ENCODE measurements at regions not wholly inside any gene's neighbourhood (a gene's known extent, or its start where the extent isn't known, plus 50 kb on each side); places are given as distances from the start of the nearest gene placed in this dataset.

- Histone ChIP-seq H3K4me3 (ENCODE audit: low read depth, low read length) (no peak overlapping the region), H3K9me3 (ENCODE audit: control insufficient read depth, insufficient read depth, low read length) (no peaks in the 10 kb centered on the region), H3K27me3 (ENCODE audit: control insufficient read depth, insufficient read depth, low read length) (no peaks in the 10 kb centered on the region), H3K36me3 (ENCODE audit: control insufficient read depth, insufficient read depth, low read length) (no peaks in the 10 kb centered on the region), H3K4me1 (ENCODE audit: control insufficient read depth, insufficient read depth, low read length) (no peaks in the 10 kb centered on the region), H3K27ac (ENCODE audit: low read depth, low read length) (no peak overlapping the region)
- DNase-seq (ENCODE audit: low read depth in 4 of 6, low spot score in 6 of 6), result no peak
- WGBS (ENCODE audit: insufficient coverage), result no CpG with 5 or more reads among the region's 1 CpG
Observed at GRCh38 chr12:16766736-16767135, 160.8 kb upstream of the LMO3 start.

DNA sequence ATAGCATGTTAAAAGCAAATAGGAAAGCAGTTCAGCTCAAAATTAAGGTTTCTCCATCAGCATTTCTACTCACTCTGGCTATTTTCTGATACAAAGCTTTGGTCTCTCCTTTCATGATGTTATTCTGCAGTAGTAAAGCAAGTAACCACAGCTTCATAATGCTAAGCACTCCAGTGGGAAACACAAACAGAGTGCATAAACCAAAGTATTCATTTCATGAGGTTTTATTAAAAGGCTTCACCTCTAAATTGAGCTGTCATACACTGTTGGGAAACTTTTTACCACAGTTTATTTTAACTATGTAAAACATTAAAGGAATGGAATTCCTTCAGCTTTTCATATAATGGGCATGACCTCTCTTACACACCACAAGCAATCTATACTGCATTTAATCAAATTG is 157.9 kb upstream of the LMO3 start:
- Histone ChIP-seq H3K4me1 (ENCODE audit: control insufficient read depth, insufficient read depth, low read length) (no peaks in the 10 kb centered on the region), H3K27ac (ENCODE audit: low read depth, low read length) (no peak overlapping the region), H3K36me3 (ENCODE audit: control insufficient read depth, insufficient read depth, low read length) (no peaks in the 10 kb centered on the region), H3K9me3 (ENCODE audit: control insufficient read depth, insufficient read depth, low read length) (no peaks in the 10 kb centered on the region), H3K27me3 (ENCODE audit: control insufficient read depth, insufficient read depth, low read length) (no peaks in the 10 kb centered on the region), H3K4me3 (ENCODE audit: low read depth, low read length) (no peak overlapping the region)
- peak in 1 of 6 donors; percentile 66 for DNase-seq (ENCODE audit: low read depth in 4 of 6, low spot score in 6 of 6)

DNA sequence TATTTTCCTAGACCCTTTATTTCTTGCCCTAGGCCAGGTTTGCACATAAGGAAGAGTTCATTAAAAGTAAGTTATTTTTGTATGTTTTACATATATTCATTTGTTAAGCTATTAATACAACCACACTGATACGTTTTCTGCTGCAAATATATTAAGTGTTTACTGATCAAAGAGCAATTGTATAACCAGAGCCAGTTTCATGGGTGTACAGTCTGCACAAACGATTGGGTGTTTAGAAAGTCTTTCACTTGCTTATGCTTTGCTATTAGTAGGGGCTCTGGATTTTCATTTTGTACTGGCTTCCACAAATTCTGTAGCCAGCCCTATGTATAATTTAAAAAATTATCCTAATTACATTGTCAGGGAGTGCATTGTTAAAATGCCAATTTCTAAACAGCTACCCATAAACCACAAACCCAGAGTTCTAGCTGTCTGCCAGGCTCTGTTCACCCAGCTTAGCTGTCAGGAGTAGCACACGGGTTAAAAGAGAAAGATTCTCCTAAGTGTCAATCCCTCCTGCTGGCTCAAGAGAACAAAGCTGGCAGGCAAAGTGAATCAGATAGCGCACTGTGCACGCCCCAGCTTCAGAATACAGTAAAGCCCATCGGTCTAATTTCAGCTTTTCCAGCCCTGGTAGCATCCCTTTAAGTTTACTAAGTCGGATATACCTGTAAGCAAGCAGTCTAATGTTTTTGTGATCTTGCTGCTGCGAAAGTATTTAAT is 151.0 kb upstream of the LMO3 start:
- H3K9me3 ChIP-seq (ENCODE audit: control insufficient read depth, insufficient read depth, low read length), result no peaks in the 10 kb centered on the region
- peak in 2 of 6 donors; percentile 47 to 61 for DNase-seq (ENCODE audit: low read depth in 4 of 6, low spot score in 6 of 6)
- H3K27ac ChIP-seq (ENCODE audit: low read depth, low read length), result no peak overlapping the region
- no peak overlapping the region for H3K4me3 ChIP-seq (ENCODE audit: low read depth, low read length)
- no peaks in the 10 kb centered on the region for H3K4me1 ChIP-seq (ENCODE audit: control insufficient read depth, insufficient read depth, low read length)
- H3K27me3 ChIP-seq (ENCODE audit: control insufficient read depth, insufficient read depth, low read length), result no peaks in the 10 kb centered on the region
- no peaks in the 10 kb centered on the region for H3K36me3 ChIP-seq (ENCODE audit: control insufficient read depth, insufficient read depth, low read length)
- WGBS (ENCODE audit: insufficient coverage), result 0% methylated on average over 2 of the region's 8 CpGs

DNA sequence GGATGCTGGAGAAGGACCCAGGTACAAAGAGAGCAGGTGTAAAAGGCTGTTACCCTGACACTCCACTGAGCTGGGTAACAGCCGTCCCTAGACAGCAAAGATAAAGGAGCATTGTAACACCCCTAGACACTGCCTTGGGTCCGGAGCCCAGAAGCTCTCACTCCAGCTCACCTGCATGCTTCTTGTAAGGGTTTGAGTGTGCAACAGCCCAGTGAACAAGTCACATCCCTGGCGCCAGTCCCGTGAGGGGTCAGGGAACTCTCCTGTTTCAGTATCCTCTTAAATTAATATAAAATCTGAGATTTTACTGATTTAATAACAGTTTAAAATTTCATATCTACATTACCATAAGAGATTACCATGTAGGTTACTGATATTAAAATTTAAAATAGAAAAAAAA is 124.8 kb upstream of the LMO3 start:
- H3K27ac ChIP-seq (ENCODE audit: low read depth, low read length), result no peak overlapping the region
- H3K36me3 ChIP-seq (ENCODE audit: control insufficient read depth, insufficient read depth, low read length), result no peaks in the 10 kb centered on the region
- no peak overlapping the region for H3K4me3 ChIP-seq (ENCODE audit: low read depth, low read length)
- DNase-seq (ENCODE audit: low read depth in 4 of 6, low spot score in 6 of 6), result no peak
- no peaks in the 10 kb centered on the region for H3K27me3 ChIP-seq (ENCODE audit: control insufficient read depth, insufficient read depth, low read length)
- no peaks in the 10 kb centered on the region for H3K4me1 ChIP-seq (ENCODE audit: control insufficient read depth, insufficient read depth, low read length)
- 75% methylated on average over 1 of the region's 4 CpGs for WGBS (ENCODE audit: insufficient coverage)
- H3K9me3 ChIP-seq (ENCODE audit: control insufficient read depth, insufficient read depth, low read length), result no peaks in the 10 kb centered on the region

- peak in 3 of 6 donors; percentile 6 to 41 (median 11) for DNase-seq (ENCODE audit: low read depth in 4 of 6, low spot score in 6 of 6)
- no CpG with 5 or more reads among the region's 1 CpG for WGBS (ENCODE audit: insufficient coverage)
- no peak overlapping the region for H3K4me3 ChIP-seq (ENCODE audit: low read depth, low read length)
- no peaks in the 10 kb centered on the region for H3K27me3 ChIP-seq (ENCODE audit: control insufficient read depth, insufficient read depth, low read length)
- H3K27ac ChIP-seq (ENCODE audit: low read depth, low read length), result no peak overlapping the region
- H3K9me3 ChIP-seq (ENCODE audit: control insufficient read depth, insufficient read depth, low read length), result no peaks in the 10 kb centered on the region
- no peaks in the 10 kb centered on the region for H3K4me1 ChIP-seq (ENCODE audit: control insufficient read depth, insufficient read depth, low read length)
- H3K36me3 ChIP-seq (ENCODE audit: control insufficient read depth, insufficient read depth, low read length), result no peaks in the 10 kb centered on the region
Observed at GRCh38 chr12:16726879-16727278, 120.9 kb upstream of the LMO3 start.

DNA sequence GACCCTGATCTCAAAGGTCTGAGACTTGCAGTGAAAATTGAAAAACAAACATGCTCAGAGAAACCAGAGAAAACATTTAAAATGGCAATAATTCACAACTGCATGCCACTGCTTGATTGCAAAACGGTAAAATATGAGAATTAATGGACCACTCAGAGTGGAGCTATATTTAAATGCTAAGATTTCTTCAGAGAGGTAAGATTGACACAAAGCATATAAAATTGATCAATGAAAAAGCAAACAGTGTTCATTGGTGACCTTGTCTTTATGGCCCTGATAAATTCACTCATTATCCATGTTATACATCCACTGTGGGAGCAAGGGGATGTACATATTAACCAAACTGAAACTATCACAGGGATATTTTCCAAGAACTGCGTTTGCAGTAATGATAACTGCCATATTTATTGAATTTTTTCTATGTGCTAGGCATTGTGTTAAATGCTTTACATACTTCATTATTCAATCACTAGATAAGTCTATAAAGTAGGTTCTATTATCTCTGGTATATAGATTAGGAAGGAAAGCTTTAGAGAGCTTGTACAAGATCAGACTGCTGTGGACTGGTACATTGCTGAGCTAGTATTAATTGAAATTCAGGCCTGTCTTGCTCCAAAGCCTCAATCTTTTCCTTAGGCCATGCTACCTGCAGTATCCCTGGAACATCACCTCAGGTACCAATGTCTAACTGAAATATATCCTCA is 113.9 kb upstream of the LMO3 start:
- peak in 1 of 6 donors; percentile 3 for DNase-seq (ENCODE audit: low read depth in 4 of 6, low spot score in 6 of 6)
- H3K4me3 ChIP-seq (ENCODE audit: low read depth, low read length), result no peak overlapping the region
- no peaks in the 10 kb centered on the region for H3K36me3 ChIP-seq (ENCODE audit: control insufficient read depth, insufficient read depth, low read length)
- H3K27ac ChIP-seq (ENCODE audit: low read depth, low read length), result no peak overlapping the region
- no peaks in the 10 kb centered on the region for H3K4me1 ChIP-seq (ENCODE audit: control insufficient read depth, insufficient read depth, low read length)
- no CpG with 5 or more reads among the region's 2 CpGs for WGBS (ENCODE audit: insufficient coverage)
- no peaks in the 10 kb centered on the region for H3K27me3 ChIP-seq (ENCODE audit: control insufficient read depth, insufficient read depth, low read length)
- no peaks in the 10 kb centered on the region for H3K9me3 ChIP-seq (ENCODE audit: control insufficient read depth, insufficient read depth, low read length)

DNA sequence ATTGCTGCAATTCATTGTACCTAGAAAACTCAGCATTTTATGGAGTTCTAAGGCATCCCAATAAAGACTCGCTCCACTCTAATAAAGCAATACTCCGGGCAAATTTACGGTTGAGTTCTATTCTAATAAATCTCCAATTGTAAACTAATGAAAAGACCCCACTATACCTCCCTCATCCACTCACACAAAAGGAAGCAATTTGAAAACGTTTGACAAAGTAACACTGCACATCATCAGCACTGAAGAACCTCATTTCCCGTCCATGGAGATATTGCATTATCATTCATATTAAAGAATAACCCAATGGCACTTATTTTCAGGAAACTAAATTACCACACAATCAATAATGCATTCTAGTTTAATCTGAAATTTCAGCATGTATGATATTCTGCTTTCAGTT is 111.0 kb upstream of the LMO3 start:
- Histone ChIP-seq H3K4me1 (ENCODE audit: control insufficient read depth, insufficient read depth, low read length) (no peaks in the 10 kb centered on the region), H3K9me3 (ENCODE audit: control insufficient read depth, insufficient read depth, low read length) (no peaks in the 10 kb centered on the region), H3K27me3 (ENCODE audit: control insufficient read depth, insufficient read depth, low read length) (no peaks in the 10 kb centered on the region), H3K27ac (ENCODE audit: low read depth, low read length) (no peak overlapping the region), H3K36me3 (ENCODE audit: control insufficient read depth, insufficient read depth, low read length) (no peaks in the 10 kb centered on the region), H3K4me3 (ENCODE audit: low read depth, low read length) (no peak overlapping the region)
- peak in 1 of 6 donors; percentile 45 for DNase-seq (ENCODE audit: low read depth in 4 of 6, low spot score in 6 of 6)
- WGBS (ENCODE audit: insufficient coverage), result 70% methylated on average over 2 of the region's 5 CpGs

DNA sequence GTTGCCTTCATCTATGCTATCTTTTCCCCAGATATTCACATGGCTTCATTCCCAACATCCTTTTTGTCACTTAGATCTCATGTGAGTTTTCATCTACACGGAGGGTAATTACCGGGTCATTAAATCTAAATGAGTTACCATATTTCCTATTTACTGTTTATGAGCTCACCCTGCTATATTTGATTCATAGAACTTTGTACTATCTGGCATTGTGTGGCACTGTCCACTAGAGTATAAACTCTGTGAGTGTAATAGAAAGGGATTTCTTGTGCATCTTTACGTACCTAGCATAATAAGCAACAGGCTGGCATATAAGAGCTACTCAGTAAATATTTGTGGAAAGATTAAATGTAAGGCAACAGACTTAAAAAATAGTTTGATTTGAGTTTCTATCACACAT is 86.1 kb upstream of the LMO3 start:
- H3K27ac ChIP-seq (ENCODE audit: low read depth, low read length), result no peak overlapping the region
- no peaks in the 10 kb centered on the region for H3K36me3 ChIP-seq (ENCODE audit: control insufficient read depth, insufficient read depth, low read length)
- H3K4me3 ChIP-seq (ENCODE audit: low read depth, low read length), result no peak overlapping the region
- H3K27me3 ChIP-seq (ENCODE audit: control insufficient read depth, insufficient read depth, low read length), result no peaks in the 10 kb centered on the region
- peaks cover 2% of the 10 kb centered on the region for H3K9me3 ChIP-seq (ENCODE audit: control insufficient read depth, insufficient read depth, low read length)
- no peak for DNase-seq (ENCODE audit: low read depth in 4 of 6, low spot score in 6 of 6)
- no peaks in the 10 kb centered on the region for H3K4me1 ChIP-seq (ENCODE audit: control insufficient read depth, insufficient read depth, low read length)
- WGBS (ENCODE audit: insufficient coverage), result 80% methylated on average over 1 of the region's 3 CpGs

- DNase-seq (ENCODE audit: low read depth in 4 of 6, low spot score in 6 of 6), result no peak
- WGBS (ENCODE audit: insufficient coverage), result 100% methylated on average over 2 of the region's 2 CpGs
- H3K36me3 ChIP-seq (ENCODE audit: control insufficient read depth, insufficient read depth, low read length), result no peaks in the 10 kb centered on the region
- no peaks in the 10 kb centered on the region for H3K4me1 ChIP-seq (ENCODE audit: control insufficient read depth, insufficient read depth, low read length)
- peaks cover 2% of the 10 kb centered on the region for H3K9me3 ChIP-seq (ENCODE audit: control insufficient read depth, insufficient read depth, low read length)
- no peaks in the 10 kb centered on the region for H3K27me3 ChIP-seq (ENCODE audit: control insufficient read depth, insufficient read depth, low read length)
- H3K27ac ChIP-seq (ENCODE audit: low read depth, low read length), result no peak overlapping the region
- H3K4me3 ChIP-seq (ENCODE audit: low read depth, low read length), result no peak overlapping the region
Observed at GRCh38 chr12:16691624-16692023, 85.7 kb upstream of the LMO3 start.

GRCh38 chr12:16688200-16688599 is 82.2 kb upstream of the LMO3 start:
- Histone ChIP-seq H3K4me1 (ENCODE audit: control insufficient read depth, insufficient read depth, low read length) (no peaks in the 10 kb centered on the region), H3K9me3 (ENCODE audit: control insufficient read depth, insufficient read depth, low read length) (peaks cover under 1% of the 10 kb centered on the region), H3K4me3 (ENCODE audit: low read depth, low read length) (no peak overlapping the region), H3K27ac (ENCODE audit: low read depth, low read length) (no peak overlapping the region), H3K27me3 (ENCODE audit: control insufficient read depth, insufficient read depth, low read length) (no peaks in the 10 kb centered on the region), H3K36me3 (ENCODE audit: control insufficient read depth, insufficient read depth, low read length) (no peaks in the 10 kb centered on the region)
- DNase-seq (ENCODE audit: low read depth in 4 of 6, low spot score in 6 of 6), result peak in 1 of 6 donors; percentile 20
- WGBS (ENCODE audit: insufficient coverage), result no CpG with 5 or more reads among the region's 1 CpG

Measured in spinal cord (tissue), 9 donors.